Spleen (tissue), 11 donors: ENCODE measurements at regions not wholly inside any gene's neighbourhood (a gene's known extent, or its start where the extent isn't known, plus 50 kb on each side); places are given as distances from the start of the nearest gene placed in this dataset.

Experiments
- DNase-seq: peaks from one replicate; pipeline ENCODE4 v3.0.0-alpha.2; 2020
- H3K27ac ChIP-seq, 8 donors: fragments of 200-600 bp; sonication (generic) in 7 of 8; 1 replicate in 4 of 8; 2 replicates in 4 of 8; pipeline versions ENCODE4 v1.5.0 to v1.8.0; 2016 to 2021; ENCODE audit warnings: inconsistent platforms in 4 of 8, mild to moderate bottlenecking in 4 of 8, moderate library complexity in 1 of 8
- H3K27me3 ChIP-seq, 7 donors: fragments of 200-600 bp; sonication (generic) in 6 of 7; replicated peaks in 1 of 7; 1 replicate in 4 of 7; 2 replicates in 3 of 7; pipeline versions ENCODE4 v1.5.0 to v1.8.0; 2016 to 2021; ENCODE audit warnings: inconsistent platforms in 3 of 7, mild to moderate bottlenecking in 1 of 7
- H3K36me3 ChIP-seq, 6 donors: fragments of 200-600 bp; sonication (generic) in 5 of 6; 1 replicate in 4 of 6; 2 replicates in 2 of 6; pipeline versions ENCODE4 v1.5.0 to v1.8.0; 2016 to 2021; ENCODE audit warnings: inconsistent platforms in 2 of 6
- H3K4me1 ChIP-seq, 6 donors: fragments of 200-600 bp; sonication (generic) in 5 of 6; 1 replicate in 3 of 6; 2 replicates in 3 of 6; pipeline versions ENCODE4 v1.5.0 to v1.8.0; 2016 to 2021; ENCODE audit warnings: inconsistent platforms in 3 of 6
- H3K4me3 ChIP-seq, 8 donors: fragments of 200-600 bp; sonication (generic) in 7 of 8; 1 replicate in 4 of 8; 2 replicates in 4 of 8; pipeline versions ENCODE4 v1.5.0 to v1.8.0; 2016 to 2021; ENCODE audit warnings: inconsistent platforms in 4 of 8, mild to moderate bottlenecking in 4 of 8, moderate library complexity in 2 of 8
- H3K9me3 ChIP-seq, 8 donors: fragments of 200-600 bp; sonication (generic) in 7 of 8; 1 replicate in 4 of 8; 2 replicates in 4 of 8; pipeline versions ENCODE4 v1.5.0 to v1.8.0; 2016 to 2021; ENCODE audit warnings: inconsistent platforms in 4 of 8
- POLR2A ChIP-seq, 3 donors: fragments of 450-650 bp; IDR thresholded peaks; one replicate each; pipeline ENCODE4 v1.5.1; 2017; ENCODE audit warnings: antibody characterized with exemption in 3 of 3, mild to moderate bottlenecking in 1 of 3
- POLR2AphosphoS5 ChIP-seq, 3 donors: sonication (generic); formaldehyde crosslinking; IDR thresholded peaks; one replicate each; pipeline ENCODE4 v1.5.1; 2017; ENCODE audit warnings: antibody characterized with exemption in 3 of 3
- WGBS, 5 donors: extraction: QIAGEN DNeasy Blood & Tissue Kit in 3 of 5; methylation state at CpG; one replicate each; pipeline versions ENCODE4 v1.1.5 to v1.1.7; 2013 to 2018; 5-methylcytosine and 5-hydroxymethylcytosine counted together
- intact Hi-C: fragments of 100-400 bp; cut with DNase I; formaldehyde crosslinking; loops from one replicate; pipeline ENCODE4 v1.15.0; 2023; ENCODE audit warnings: low total_unique reads
- TF ChIP-seq, protein P1 (sequence below), 11 experiments: fragments of 200-600 bp in 7 of 11; fragments of 450-650 bp in 4 of 11; sonication (generic) in 4 of 11; IDR thresholded peaks in 8 of 11; conservative IDR thresholded peaks in 3 of 11; 1 replicate in 7 of 11; 2 replicates in 4 of 11; pipeline versions ENCODE4 v1.4.0 to v1.8.0; 2016 to 2021; ENCODE audit warnings: antibody characterized with exemption in 11 of 11, inconsistent platforms in 4 of 11, mild to moderate bottlenecking in 1 of 11
- donor health status: healthy with polysubstance abuse.
- donor health status: DM: no; HTN: no; CAD: no; lungs with moderate emphysema.
- donor health status: DM: no; HTN: no; CAD: no.
- donor health status: Bipolar disorder and iron deficiency.
- donor health status: healthy.
- donor health status: DM: no; HTN: no; CAD: no.
- donor health status: DM: yes; HTN: yes; CAD: no.

DNA sequence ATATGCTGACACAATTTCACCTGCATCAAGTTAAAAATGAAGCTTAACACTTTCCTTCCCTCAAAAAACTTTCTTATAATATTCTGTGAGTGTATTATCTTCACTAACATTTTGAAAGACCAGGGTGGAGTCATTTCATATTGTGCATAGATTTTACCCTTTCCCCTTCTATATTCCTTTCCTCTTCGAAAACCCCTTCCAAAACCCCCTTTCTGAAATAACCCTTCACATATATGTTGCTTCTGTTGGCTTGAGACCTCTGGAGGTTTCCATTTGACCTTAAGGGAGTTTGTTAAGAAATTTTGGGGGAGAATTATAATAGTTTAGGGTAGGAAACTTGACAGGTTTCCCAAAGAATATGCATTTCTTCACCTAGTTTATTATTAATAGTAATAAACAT lies 489.6 kb upstream of the MIR17HG start:
- Histone ChIP-seq H3K4me3 (no peak overlapping the region), H3K27ac (no peak overlapping the region), H3K9me3 (no peaks in the 10 kb centered on the region), H3K36me3 (no peaks in the 10 kb centered on the region), H3K4me1 (no peaks in the 10 kb centered on the region), H3K27me3 (no peaks in the 10 kb centered on the region)
- TF ChIP-seq POLR2AphosphoS5 (IDR thresholded peaks at IDR 0.05), result no peak
- TF ChIP-seq, protein P1, sequence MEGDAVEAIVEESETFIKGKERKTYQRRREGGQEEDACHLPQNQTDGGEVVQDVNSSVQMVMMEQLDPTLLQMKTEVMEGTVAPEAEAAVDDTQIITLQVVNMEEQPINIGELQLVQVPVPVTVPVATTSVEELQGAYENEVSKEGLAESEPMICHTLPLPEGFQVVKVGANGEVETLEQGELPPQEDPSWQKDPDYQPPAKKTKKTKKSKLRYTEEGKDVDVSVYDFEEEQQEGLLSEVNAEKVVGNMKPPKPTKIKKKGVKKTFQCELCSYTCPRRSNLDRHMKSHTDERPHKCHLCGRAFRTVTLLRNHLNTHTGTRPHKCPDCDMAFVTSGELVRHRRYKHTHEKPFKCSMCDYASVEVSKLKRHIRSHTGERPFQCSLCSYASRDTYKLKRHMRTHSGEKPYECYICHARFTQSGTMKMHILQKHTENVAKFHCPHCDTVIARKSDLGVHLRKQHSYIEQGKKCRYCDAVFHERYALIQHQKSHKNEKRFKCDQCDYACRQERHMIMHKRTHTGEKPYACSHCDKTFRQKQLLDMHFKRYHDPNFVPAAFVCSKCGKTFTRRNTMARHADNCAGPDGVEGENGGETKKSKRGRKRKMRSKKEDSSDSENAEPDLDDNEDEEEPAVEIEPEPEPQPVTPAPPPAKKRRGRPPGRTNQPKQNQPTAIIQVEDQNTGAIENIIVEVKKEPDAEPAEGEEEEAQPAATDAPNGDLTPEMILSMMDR (IDR thresholded peaks at IDR 0.05 in 8 of 11, conservative IDR thresholded peaks at IDR 0.05 in 3 of 11), result no peak
- no peak for TF ChIP-seq POLR2A (IDR thresholded peaks at IDR 0.05)
- WGBS, 5 donors, result 0 to 85% (median 27%) methylated on average over 1 of the region's 1 CpG
- DNase-seq, result no peak
- intact Hi-C loops, result no loop called here

DNA sequence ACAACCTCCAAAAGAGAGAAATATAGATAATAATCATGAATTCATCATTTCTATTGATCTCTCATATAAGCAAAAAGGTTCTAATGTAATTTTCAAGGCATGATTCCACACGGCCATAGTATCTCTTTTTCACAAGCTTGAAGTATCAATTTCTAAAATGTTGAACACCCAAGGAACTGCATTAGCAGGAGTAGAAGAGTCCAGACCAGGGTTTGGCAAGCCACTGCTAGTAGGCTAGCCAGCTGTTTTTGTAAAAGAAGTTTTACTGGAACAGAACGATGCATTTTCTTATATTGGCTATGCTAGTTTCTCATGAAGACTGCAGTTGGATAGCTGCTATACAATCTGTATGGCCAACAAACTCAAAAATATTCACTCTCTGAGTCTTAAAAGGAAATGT lies 481.5 kb upstream of the MIR17HG start:
- H3K4me3 ChIP-seq, result no peak overlapping the region
- 81 to 90% (median 85%) methylated on average over 2 of the region's 2 CpGs for WGBS, 5 donors
- no peaks in the 10 kb centered on the region for H3K27me3 ChIP-seq
- TF ChIP-seq, protein P1 (IDR thresholded peaks at IDR 0.05 in 8 of 11, conservative IDR thresholded peaks at IDR 0.05 in 3 of 11), result no peak
- TF ChIP-seq POLR2A (IDR thresholded peaks at IDR 0.05) (no peak), POLR2AphosphoS5 (IDR thresholded peaks at IDR 0.05) (no peak)
- no peak overlapping the region for H3K27ac ChIP-seq
- intact Hi-C loops, result no loop called here
- no peak for DNase-seq
- H3K9me3 ChIP-seq, result no peaks in the 10 kb centered on the region
- peaks cover 0 to 5% (median 0%) of the 10 kb centered on the region in 6 donors for H3K4me1 ChIP-seq
- H3K36me3 ChIP-seq, result no peaks in the 10 kb centered on the region

DNA sequence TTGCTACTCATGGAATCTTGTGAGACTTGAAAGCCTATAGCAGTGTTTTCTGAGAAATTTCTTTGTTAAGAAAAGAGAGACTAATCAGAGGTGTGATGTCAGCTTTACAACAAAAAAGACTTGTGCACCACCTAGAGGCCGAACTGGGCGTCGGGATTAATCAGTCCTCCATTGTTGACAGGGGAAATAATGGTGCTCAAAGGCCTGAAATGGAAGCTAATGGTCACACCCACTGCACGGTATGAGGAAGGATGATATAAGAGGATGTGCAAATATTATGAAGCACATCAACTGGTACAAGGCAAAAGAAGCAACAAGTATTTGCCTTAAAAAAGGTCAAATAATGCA lies 480.2 kb upstream of the MIR17HG start:
- H3K36me3 ChIP-seq, result no peaks in the 10 kb centered on the region
- H3K9me3 ChIP-seq, result no peaks in the 10 kb centered on the region
- 1 to 8% (median 1%) methylated on average over 4 of the region's 4 CpGs for WGBS, 5 donors
- no peak for DNase-seq
- no peak overlapping the region for H3K27ac ChIP-seq
- no peaks in the 10 kb centered on the region for H3K27me3 ChIP-seq
- no peak overlapping the region for H3K4me3 ChIP-seq
- H3K4me1 ChIP-seq, result peaks cover 0 to 5% (median 0%) of the 10 kb centered on the region in 6 donors
- TF ChIP-seq, protein P1 (IDR thresholded peaks at IDR 0.05 in 8 of 11, conservative IDR thresholded peaks at IDR 0.05 in 3 of 11), result peak in 9 of 11 experiments; percentile 18 to 63 (median 52)
- no peak for TF ChIP-seq POLR2A (IDR thresholded peaks at IDR 0.05)
- intact Hi-C loops, result no loop called here

- no peak for DNase-seq
- Histone ChIP-seq H3K36me3 (no peaks in the 10 kb centered on the region), H3K4me3 (no peak overlapping the region), H3K27ac (no peak overlapping the region), H3K27me3 (no peaks in the 10 kb centered on the region), H3K9me3 (no peaks in the 10 kb centered on the region), H3K4me1 (peaks cover 0 to 5% (median 0%) of the 10 kb centered on the region in 6 donors)
- intact Hi-C loops, result no loop called here
- TF ChIP-seq, protein P1 (IDR thresholded peaks at IDR 0.05 in 8 of 11, conservative IDR thresholded peaks at IDR 0.05 in 3 of 11), result peak in 7 of 11 experiments; percentile 19 to 52 (median 46)
- no peak for TF ChIP-seq POLR2AphosphoS5 (IDR thresholded peaks at IDR 0.05)
- 67 to 86% (median 79%) methylated on average over 2 of the region's 2 CpGs for WGBS, 5 donors
These were observed 479.1 kb upstream of the MIR17HG start for GRCh38 chr13:90868321-90868920.
